ENCODE measurements at regions not wholly inside any gene's neighbourhood (a gene's known extent, or its start where the extent isn't known, plus 50 kb on each side); places are given as distances from the start of the nearest gene placed in this dataset.
"Not testable (repeated sequence)": the region's sequence is repeated elsewhere in the genome, so short reads cannot be mapped to it uniquely, and the experiment has no call there.

- DNase-seq = no peak
These were observed 232.1 kb downstream of the IGSF11 start for GRCh38 chr3:118802325-118803095.

GRCh38 chr3:118803096-118803476 lies 231.6 kb downstream of the IGSF11 start:
- DNase-seq = no peak

GRCh38 chr3:118805007-118805406 lies 229.6 kb downstream of the IGSF11 start:
- DNase-seq = no peak

- no peak for DNase-seq
These were observed 228.2 kb downstream of the IGSF11 start for GRCh38 chr3:118806423-118806822.

GRCh38 chr3:118807349-118807748 lies 227.3 kb downstream of the IGSF11 start:
- DNase-seq = not testable (repeated sequence)

- DNase-seq = no peak
These were observed 225.9 kb downstream of the IGSF11 start for GRCh38 chr3:118808723-118809122.

- DNase-seq = no peak
These were observed 224.7 kb downstream of the IGSF11 start for GRCh38 chr3:118809696-118810498.

- no peak for DNase-seq
These were observed 224.1 kb downstream of the IGSF11 start for GRCh38 chr3:118810499-118811035.

- no peak for DNase-seq
These were observed 223.4 kb downstream of the IGSF11 start for GRCh38 chr3:118811236-118811732.

- DNase-seq = no peak
These were observed 221.2 kb downstream of the IGSF11 start for GRCh38 chr3:118813472-118813871.

- DNase-seq = peak; percentile 60
These were observed 216.9 kb downstream of the IGSF11 start for GRCh38 chr3:118817748-118818165.

GRCh38 chr3:118818386-118818785 lies 216.3 kb downstream of the IGSF11 start:
- DNase-seq = peak; percentile 82

GRCh38 chr3:118823626-118824025 lies 211.0 kb downstream of the IGSF11 start:
- no peak for DNase-seq

- no peak for DNase-seq
These were observed 207.2 kb downstream of the IGSF11 start for GRCh38 chr3:118827446-118827845.

GRCh38 chr3:118828351-118828750 lies 206.3 kb downstream of the IGSF11 start:
- no peak for DNase-seq

GRCh38 chr3:118833075-118833474 lies 201.6 kb downstream of the IGSF11 start:
- DNase-seq = no peak

- DNase-seq = no peak
These were observed 195.8 kb downstream of the IGSF11 start for GRCh38 chr3:118838871-118839270.

- DNase-seq = peak; percentile 1
These were observed 192.3 kb downstream of the IGSF11 start for GRCh38 chr3:118842147-118842863.

- no peak for DNase-seq
These were observed 188.5 kb downstream of the IGSF11 start for GRCh38 chr3:118846176-118846575.
